ENCODE measurements at regions not wholly inside any gene's neighbourhood (a gene's known extent, or its start where the extent isn't known, plus 50 kb on each side); places are given as distances from the start of the nearest gene placed in this dataset.

DNA sequence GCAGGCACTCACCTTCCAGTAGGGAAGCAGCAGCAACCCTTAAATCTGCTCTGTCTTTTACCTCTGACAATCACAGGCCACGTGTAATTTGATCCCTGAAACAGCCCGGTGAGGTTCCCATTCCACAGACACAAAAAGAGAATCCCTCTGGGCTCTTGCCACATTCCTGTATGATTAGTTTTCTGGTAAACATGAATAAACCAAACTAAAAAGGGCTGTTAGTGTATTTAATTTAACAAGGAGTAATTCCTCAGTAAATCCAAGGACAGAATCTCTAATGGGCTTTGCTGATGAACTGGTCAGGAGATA, 186.9 kb downstream of the FAM43A start:
- TF ChIP-seq, protein P1, sequence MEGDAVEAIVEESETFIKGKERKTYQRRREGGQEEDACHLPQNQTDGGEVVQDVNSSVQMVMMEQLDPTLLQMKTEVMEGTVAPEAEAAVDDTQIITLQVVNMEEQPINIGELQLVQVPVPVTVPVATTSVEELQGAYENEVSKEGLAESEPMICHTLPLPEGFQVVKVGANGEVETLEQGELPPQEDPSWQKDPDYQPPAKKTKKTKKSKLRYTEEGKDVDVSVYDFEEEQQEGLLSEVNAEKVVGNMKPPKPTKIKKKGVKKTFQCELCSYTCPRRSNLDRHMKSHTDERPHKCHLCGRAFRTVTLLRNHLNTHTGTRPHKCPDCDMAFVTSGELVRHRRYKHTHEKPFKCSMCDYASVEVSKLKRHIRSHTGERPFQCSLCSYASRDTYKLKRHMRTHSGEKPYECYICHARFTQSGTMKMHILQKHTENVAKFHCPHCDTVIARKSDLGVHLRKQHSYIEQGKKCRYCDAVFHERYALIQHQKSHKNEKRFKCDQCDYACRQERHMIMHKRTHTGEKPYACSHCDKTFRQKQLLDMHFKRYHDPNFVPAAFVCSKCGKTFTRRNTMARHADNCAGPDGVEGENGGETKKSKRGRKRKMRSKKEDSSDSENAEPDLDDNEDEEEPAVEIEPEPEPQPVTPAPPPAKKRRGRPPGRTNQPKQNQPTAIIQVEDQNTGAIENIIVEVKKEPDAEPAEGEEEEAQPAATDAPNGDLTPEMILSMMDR (IDR thresholded peaks at IDR 0.05) = no peak
- TF ChIP-seq EZH2phosphoT487 (IDR thresholded peaks at IDR 0.05) = no peak
